ENCODE measurements at regions not wholly inside any gene's neighbourhood (a gene's known extent, or its start where the extent isn't known, plus 50 kb on each side); places are given as distances from the start of the nearest gene placed in this dataset.

- DNase-seq: no peak
Measured at GRCh38 chr12:107560899-107561285, 124.7 kb upstream of the PWP1 start.

GRCh38 chr12:107564946-107565345 is 120.7 kb upstream of the PWP1 start:
- DNase-seq: no peak

DNA sequence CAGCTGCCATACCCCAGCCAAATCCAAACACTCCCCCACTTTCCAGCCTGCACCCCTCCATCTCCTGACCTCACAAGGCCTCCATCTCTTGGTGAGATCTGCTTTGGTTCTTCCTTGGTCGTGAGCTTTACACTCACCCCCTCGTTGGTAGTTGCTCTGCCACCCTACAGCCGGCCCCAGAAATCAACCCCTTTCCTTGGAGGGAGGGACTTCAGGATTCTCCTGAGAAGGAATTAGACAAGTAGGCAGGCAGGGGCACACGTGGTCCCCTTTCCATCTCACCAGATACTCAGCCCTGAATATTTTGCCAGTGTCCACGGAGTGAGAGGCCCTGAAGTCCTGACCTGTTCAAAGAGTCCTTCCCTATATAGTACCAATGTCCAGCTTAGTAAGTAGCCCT is 120.0 kb upstream of the PWP1 start:
- DNase-seq: no peak

DNA sequence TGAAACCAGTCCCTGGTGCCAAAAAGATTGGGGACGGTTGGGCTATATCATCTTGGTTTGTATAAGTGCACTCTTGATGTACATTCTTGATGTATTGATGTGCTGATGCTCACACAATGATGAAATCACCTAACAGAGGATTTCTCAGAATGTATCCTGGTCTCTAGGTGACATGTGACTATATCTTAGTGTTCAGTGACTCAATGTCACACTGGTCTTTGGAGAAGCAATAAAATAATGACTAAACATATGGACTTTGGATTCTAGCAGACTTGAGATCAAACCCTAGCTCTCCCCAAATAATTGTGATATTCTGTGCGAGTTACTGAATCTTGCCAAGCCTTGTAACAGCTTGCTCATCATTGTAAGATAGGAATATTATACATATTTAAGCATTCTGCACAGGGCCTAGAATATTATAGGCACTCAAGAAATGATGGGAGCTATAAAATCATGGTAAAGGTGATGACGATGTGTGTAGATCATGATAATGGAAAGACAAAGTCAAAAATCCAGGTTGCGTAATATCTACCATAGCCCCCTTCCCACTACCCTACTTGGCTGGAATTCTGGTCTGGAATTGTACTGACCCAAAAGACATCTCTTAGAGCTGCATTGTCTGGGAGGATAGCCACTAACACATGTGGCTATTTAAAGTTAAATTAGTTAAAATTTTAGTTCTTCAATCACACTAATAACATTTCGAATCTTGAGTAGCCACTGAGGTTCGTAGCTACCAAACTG is 117.6 kb upstream of the PWP1 start:
- no peak for DNase-seq

DNA sequence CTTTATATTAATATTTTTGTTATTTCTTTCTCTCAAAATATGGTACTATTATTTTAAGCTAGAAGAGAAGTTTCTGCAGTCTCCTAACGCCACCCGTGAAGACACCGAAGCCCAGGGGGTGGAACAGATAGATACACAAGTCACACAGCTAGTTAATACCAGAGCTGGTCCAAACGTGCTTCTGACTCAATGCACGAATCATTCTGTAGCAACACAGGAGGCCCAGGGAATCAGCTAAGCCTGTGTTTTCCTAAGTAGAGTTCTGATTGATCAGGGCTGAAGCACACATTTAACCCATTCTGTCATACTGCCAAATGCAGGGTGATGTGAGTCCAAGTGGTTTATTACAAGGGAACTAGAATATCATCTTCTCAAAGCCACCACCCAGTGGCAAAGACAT is 116.9 kb upstream of the PWP1 start:
- no peak for DNase-seq

DNA sequence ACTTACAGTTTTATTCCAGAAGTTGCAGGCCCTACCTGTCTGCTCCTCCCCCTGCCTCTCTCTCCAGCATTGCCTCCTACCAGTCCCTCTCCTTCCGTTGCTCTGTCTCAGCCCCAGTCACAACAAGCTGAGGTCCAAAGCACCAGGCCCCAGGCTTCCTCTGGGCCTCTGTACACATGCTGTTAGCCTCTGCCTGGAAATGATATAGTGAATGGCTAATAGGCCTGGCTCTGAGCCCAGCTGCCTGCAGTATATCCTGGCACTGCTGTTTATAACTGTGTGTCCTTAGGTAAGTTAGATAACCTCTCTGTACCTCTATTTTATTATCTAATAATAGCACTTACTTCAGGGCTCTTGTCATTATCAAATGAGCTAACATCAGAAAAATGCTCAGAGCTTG is 114.9 kb upstream of the PWP1 start:
- DNase-seq: no peak

- no peak for DNase-seq
Measured at GRCh38 chr12:107571492-107571891, 114.1 kb upstream of the PWP1 start.

DNA sequence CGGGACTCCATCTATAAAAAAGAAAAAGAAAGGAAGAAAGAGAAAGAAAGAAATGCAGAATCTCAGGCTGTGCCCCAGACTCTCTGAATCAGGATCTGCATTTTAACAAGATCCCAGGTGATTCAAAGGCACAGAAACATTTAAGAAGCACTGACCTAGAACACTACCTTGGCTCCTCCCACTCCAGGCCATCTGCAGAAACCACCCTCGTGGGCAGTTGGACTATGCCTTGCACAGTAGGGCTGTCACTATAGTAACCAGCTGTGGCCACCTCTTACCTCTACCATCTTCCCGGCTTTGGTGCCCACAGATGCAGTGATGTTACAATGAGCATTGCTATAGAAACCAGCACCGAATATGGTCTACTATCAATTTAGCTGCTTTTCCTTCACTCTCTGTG is 110.9 kb upstream of the PWP1 start:
- DNase-seq: no peak

GRCh38 chr12:107580750-107581618 is 104.6 kb upstream of the PWP1 start:
- no peak for DNase-seq

DNA sequence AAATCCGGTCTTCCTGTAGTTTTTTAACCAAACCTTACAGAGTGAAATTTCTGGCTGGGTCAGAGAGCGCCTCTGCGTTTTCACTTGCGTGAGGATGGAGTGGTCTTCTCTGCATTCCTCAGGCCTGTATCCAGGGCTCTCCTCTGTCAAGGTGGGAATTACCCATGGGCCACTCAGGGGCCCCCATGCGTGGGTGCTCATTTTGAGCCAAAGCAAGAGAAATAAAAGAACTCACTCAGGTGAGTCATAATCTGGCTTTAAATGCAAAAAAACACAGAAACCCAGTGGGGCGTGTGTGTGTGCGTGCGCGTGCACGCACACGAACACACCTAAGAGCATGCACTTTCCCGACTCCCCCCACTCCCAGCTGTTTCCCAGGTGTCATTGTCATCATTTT is 104.0 kb upstream of the PWP1 start:
- no peak for DNase-seq

DNA sequence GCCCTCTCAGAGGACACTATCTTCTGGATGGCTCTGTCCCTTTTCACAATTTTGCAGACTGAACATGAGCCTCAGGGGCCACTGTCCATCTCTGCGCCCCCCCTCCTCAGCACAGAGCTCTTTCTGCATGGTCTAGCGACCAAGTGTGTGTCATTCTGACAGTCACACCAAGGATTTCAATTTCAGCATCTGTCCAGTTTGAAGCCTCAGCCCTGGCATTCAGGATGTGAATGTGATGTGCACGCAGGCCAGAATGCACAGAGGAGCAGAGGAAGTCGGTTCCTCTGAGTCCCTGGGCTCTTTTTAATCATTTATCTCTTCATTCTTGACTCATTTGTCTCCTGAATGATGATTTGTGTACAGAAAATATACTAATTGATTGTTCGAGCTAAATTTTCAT is 102.0 kb upstream of the PWP1 start:
- no peak for DNase-seq

DNA sequence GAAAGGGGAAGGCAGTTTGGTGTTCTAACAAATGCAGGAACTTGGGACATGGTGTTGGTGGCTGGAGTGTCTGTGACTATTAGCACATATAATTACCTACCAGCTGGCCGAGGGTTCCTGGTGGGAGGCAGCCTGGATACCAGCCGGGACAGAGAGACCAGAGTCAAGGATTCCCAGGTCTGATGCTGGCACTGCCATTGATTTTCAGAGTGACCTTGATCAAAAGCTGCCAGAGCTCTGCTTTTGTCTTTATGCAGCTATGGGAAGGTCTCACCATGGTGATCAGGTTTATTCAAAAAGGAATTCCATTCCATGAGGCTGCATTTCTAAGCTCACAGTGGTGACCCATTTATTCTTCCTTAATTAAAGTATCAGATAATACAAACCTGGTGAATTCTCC is 101.0 kb upstream of the PWP1 start:
- DNase-seq: no peak

DNA sequence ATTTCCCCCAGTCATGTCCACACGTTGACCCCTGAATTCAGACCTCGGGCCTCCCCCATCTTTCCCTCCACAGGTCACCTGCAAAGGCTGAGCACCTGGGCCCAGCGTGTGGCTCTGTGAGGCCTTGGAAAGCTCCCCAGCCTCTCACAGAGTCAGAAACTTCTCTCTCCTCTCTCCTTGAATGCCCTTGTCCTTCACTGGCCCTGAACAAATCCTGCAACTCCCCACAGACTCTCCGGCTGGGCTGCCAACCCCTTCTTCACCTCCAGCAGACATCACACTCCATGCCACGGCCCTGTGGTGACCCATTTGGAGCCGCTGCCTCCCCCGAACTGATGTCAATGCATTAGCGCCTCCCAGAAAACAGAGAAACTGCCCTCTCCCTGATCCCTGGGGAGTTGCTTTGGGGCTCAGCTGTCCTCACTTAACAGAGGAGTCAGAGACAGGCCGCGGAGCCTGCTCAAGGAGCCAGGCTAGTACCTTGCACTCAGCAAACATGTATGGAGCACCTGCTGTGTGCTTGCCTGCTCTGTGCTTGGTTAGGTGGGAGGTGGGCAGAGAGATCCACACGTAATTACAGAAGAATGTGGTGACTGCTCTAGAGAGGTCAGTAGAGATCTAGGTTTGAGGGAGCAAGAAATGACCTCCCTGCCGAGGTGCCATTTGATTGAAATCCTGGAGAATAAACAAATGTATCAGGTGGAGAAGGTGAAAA is 99.2 kb upstream of the PWP1 start:
- no peak for DNase-seq

DNA sequence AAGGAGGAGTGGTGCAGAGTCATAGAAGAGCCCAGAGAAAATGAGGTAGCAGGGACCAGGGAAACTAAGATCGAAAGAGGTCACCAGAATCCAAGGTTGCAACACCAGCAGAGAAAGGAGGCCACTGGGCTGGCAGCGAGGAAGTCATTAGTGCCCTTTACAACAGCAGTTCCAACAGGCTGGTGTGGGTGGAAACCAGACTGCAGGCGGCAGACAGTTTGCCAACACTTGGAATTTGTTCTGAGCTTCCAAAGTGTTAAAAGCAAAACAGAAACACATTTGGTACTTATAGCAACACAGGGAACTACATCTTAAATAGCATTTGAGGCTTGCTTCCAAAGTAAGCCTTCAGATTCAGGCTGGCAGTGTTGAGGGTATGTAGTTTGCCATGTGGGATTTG is 95.2 kb upstream of the PWP1 start:
- no peak for DNase-seq

DNA sequence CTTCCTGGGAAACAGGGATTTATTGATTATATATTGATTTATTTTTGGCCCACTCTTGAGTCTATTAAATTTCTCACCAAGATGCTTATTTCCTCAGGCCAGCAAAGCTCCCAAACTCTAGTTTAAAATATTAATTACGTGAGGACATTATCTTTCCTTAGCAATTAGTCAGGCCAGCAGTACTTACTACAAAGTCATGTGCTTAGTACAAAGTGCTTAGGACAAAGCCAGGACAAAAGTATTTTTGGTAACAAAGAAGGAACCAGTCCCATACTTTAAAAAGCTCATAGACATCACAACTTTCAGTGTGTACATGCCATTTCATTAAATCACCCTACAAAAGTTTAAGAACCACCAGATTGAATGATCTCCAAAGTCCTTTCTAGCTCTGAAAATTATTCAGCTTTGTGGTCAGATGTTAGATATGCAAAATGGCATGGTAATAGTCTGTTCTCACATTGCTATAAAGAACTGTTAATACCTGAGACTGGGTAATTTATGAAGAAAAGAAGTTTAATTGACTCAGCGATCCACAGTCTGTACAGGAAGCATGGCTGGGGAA is 94.7 kb upstream of the PWP1 start:
- no peak for DNase-seq

GRCh38 chr12:107593713-107594381 is 91.8 kb upstream of the PWP1 start:
- DNase-seq: no peak

- no peak for DNase-seq
Measured at GRCh38 chr12:107594995-107595394, 90.6 kb upstream of the PWP1 start.

DNA sequence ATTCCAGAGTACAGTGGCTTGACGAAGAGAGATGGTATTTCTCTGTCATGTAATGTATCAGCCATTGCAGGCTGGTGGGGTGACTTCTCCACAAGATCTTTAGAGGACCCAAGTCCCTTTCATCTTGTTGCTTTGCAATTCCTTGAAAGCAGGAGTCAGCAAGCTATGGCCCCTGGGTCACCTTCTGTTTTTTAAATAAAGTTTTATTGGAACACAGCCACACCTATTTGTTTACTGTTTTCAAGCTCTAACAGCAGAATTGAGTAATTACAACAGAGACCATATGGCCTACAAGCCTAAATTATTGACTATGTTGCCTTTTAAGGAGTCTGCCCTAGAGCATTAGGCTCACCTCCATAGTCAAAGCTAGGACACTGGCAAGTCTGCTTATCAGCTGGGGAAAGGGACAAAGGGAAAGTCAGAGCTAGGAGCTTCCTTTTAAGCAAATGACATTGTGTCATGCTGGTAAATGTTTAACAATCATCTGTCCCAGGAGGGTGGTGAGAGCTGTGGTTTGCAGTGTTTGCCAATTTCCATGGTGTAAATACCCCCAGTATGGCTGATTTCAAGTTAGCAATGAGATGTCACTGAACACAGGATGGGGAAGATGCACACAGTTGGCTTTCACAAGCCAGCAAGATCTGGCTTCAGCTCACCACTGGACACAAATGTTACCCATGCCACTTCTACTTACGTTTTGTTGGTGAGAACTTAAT is 87.7 kb upstream of the PWP1 start:
- no peak for DNase-seq

GRCh38 chr12:107598906-107599305 is 86.7 kb upstream of the PWP1 start:
- DNase-seq: no peak

DNA sequence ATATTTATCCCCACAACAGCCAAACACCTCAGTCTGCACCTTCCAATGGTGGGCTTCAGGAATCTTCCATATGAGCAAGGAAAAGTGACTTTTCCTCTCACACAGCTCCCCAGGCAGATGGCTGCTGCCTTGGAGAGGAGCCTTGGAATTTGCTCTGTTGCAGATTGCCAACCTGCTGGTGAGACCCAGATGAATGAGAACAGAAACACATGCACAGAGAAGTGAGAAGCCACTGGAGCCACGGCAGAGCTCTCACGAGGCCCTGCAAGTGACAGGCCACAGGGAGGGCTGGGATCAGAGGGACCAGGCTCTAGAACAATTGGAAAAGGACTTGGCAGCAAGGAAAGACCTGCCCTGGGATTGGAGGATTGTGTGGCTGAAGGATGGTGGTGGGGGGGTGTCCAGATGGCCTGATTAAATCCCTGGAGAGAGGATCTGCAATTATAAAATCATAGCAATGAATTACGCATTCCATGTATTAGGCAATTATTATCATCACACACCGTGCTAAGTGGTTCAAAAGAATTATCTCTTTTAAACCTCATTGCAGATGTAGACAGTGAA is 84.9 kb upstream of the PWP1 start:
- no peak for DNase-seq

GRCh38 chr12:107602446-107602845 is 83.2 kb upstream of the PWP1 start:
- no peak for DNase-seq

- DNase-seq: no peak
Measured at GRCh38 chr12:107605293-107605692, 80.3 kb upstream of the PWP1 start.
